SK-N-SH (cell line): ENCODE measurements at regions not wholly inside any gene's neighbourhood (a gene's known extent, or its start where the extent isn't known, plus 50 kb on each side); places are given as distances from the start of the nearest gene placed in this dataset.

Source experiments
- CTCF ChIA-PET: fragments of 300-600, 350-600 bp; formaldehyde crosslinking; extraction: SDS; loops from one replicate; lab custom pipeline; 2021; lab: Yijun Ruan, JAX
- POLR2A ChIA-PET: fragments of 350-600 bp; sonication (Branson Sonifier 250); formaldehyde crosslinking; extraction: SDS; loops from one replicate; lab custom pipeline; 2020; ENCODE audit warnings: antibody characterized with exemption, inconsistent platforms; lab: Yijun Ruan, JAX
- DNase-seq: peaks from one replicate; pipeline ENCODE4 v3.0.0; 2012
- H2AFZ ChIP-seq: fragments of 200-600 bp; sonication (generic); 2 replicates; pipeline ENCODE4 v1.8.1; 2016; ENCODE audit warnings: antibody characterized with exemption, mild to moderate bottlenecking, low read depth
- H3F3A ChIP-seq: fragments of 200-600 bp; sonication (generic); replicated peaks from 2 replicates; pipeline ENCODE3; 2016; ENCODE audit warnings: antibody characterized with exemption, mild to moderate bottlenecking; ENCODE audit not compliant: insufficient read depth
- H3K27ac ChIP-seq, 2 experiments: fragments of 200-500 bp in 1 of 2; fragments of 200-600 bp in 1 of 2; sonication (Bioruptor generic) in 1 of 2; sonication (generic), shearing (Covaris generic) in 1 of 2; 2 replicates each; pipeline versions ENCODE4 v1.5.1 to v1.6.1; 2014 to 2016; ENCODE audit warnings: low read depth in 2 of 2, inconsistent platforms in 1 of 2, low read length in 1 of 2, mild to moderate bottlenecking in 1 of 2, mixed read lengths in 1 of 2
- H3K27me3 ChIP-seq: fragments of 200-600 bp; sonication (generic), shearing (Covaris generic); 2 replicates; pipeline ENCODE4 v1.6.1; 2016; ENCODE audit warnings: mixed run types; ENCODE audit not compliant: insufficient read depth
- H3K36me3 ChIP-seq, 2 experiments: fragments of 200-500 bp in 1 of 2; fragments of 200-600 bp in 1 of 2; sonication (Bioruptor generic) in 1 of 2; sonication (generic) in 1 of 2; replicated peaks in 1 of 2; 2 replicates each; pipeline versions ENCODE3 to v1.5.1; 2014 to 2016; ENCODE audit warnings: low read length in 1 of 2, mild to moderate bottlenecking in 1 of 2; ENCODE audit not compliant: insufficient read depth in 2 of 2, control insufficient read depth in 1 of 2
- H3K4me1 ChIP-seq, 2 experiments: fragments of 200-500 bp in 1 of 2; fragments of 200-600 bp in 1 of 2; sonication (Bioruptor generic) in 1 of 2; sonication (generic), shearing (Covaris generic) in 1 of 2; 2 replicates each; pipeline versions ENCODE4 v1.5.1 to v1.6.1; 2014 to 2016; ENCODE audit warnings: low read depth in 1 of 2, low read length in 1 of 2, mixed run types in 1 of 2; ENCODE audit not compliant: insufficient read depth in 2 of 2, control insufficient read depth in 1 of 2
- H3K4me2 ChIP-seq: fragments of 200-600 bp; sonication (generic), shearing (Covaris generic); 2 replicates; pipeline ENCODE4 v1.6.1; 2017; ENCODE audit warnings: mixed run types
- H3K4me3 ChIP-seq, 2 experiments: fragments of 200-500 bp in 1 of 2; fragments of 200-600 bp in 1 of 2; sonication (Bioruptor generic) in 1 of 2; sonication (generic), shearing (Covaris generic) in 1 of 2; 2 replicates each; pipeline versions ENCODE4 v1.5.1 to v1.8.1; 2014 to 2016; ENCODE audit warnings: low read depth in 2 of 2, inconsistent platforms in 1 of 2, low read length in 1 of 2, mild to moderate bottlenecking in 1 of 2, mixed read lengths in 1 of 2, moderate library complexity in 1 of 2
- H3K79me2 ChIP-seq: fragments of 200-600 bp; sonication (generic); 2 replicates; pipeline ENCODE4 v1.8.1; 2017; ENCODE audit warnings: mild to moderate bottlenecking; ENCODE audit not compliant: insufficient read depth
- H3K9ac ChIP-seq: fragments of 200-600 bp; sonication (generic); 2 replicates; pipeline ENCODE4 v1.6.1; 2017; ENCODE audit warnings: mixed run types
- H3K9me2 ChIP-seq: fragments of 200-600 bp; sonication (generic); 2 replicates; pipeline ENCODE4 v1.6.1; 2017; ENCODE audit warnings: mixed run types
- H3K9me3 ChIP-seq: fragments of 200-600 bp; sonication (generic); 2 replicates; pipeline ENCODE4 v1.6.1; 2017; ENCODE audit warnings: mixed run types, mild to moderate bottlenecking, moderate library complexity
- H4K20me1 ChIP-seq: fragments of 200-600 bp; sonication (generic); 2 replicates; pipeline ENCODE4 v1.6.1; 2017; ENCODE audit warnings: mild to moderate bottlenecking, mixed run types; ENCODE audit not compliant: insufficient read depth
- CHD2 ChIP-seq: fragments of 150-350 bp; IDR thresholded peaks from 2 replicates; pipeline ENCODE4 v1.6.1; 2018; ENCODE audit warnings: low read length; ENCODE audit not compliant: partially characterized antibody
- CTCF ChIP-seq: fragments of 200-600 bp; sonication (generic); IDR thresholded peaks from 2 replicates; pipeline ENCODE4 v1.6.1; 2017; ENCODE audit warnings: antibody characterized with exemption, mild to moderate bottlenecking, moderate library complexity
- EP300 ChIP-seq, 2 experiments: IDR thresholded peaks; 2 replicates each; pipeline versions ENCODE4 v1.4.0 to v1.6.1; 2012; ENCODE audit warnings: borderline replicate concordance in 1 of 2, low read depth in 1 of 2, low read length in 1 of 2
- EZH2phosphoT487 ChIP-seq: fragments of 200-600 bp; sonication (generic); IDR thresholded peaks from 2 replicates; pipeline ENCODE4 v1.6.1; 2017; ENCODE audit warnings: low read depth, mixed run types, mild to moderate bottlenecking, antibody characterized with exemption, moderate library complexity, borderline replicate concordance
- FOXJ3 ChIP-seq: sonication (generic); formaldehyde crosslinking; IDR thresholded peaks from 2 replicates; pipeline ENCODE4 v1.5.1; 2020; ENCODE audit warnings: mild to moderate bottlenecking, missing genetic modification reagents
- GABPA ChIP-seq: IDR thresholded peaks from 2 replicates; pipeline ENCODE4 v1.4.0; 2012; ENCODE audit warnings: low read depth, mild to moderate bottlenecking
- GATA2 ChIP-seq: sonication (generic); formaldehyde crosslinking; IDR thresholded peaks from 2 replicates; pipeline ENCODE4 v1.5.0; 2020; ENCODE audit warnings: mild to moderate bottlenecking, missing genetic modification reagents
- IRF3 ChIP-seq: fragments of 150-350 bp; IDR thresholded peaks from 2 replicates; pipeline ENCODE4 v1.6.1; 2016; ENCODE audit warnings: mild to moderate bottlenecking, low read depth, low read length
- JUND ChIP-seq: IDR thresholded peaks from 2 replicates; pipeline ENCODE4 v1.4.0; 2012
- MAX ChIP-seq: IDR thresholded peaks from 2 replicates; pipeline ENCODE4 v1.4.0; 2012; ENCODE audit warnings: low read depth
- MXI1 ChIP-seq: IDR thresholded peaks from 2 replicates; pipeline ENCODE4 v1.6.1; 2012; ENCODE audit warnings: mild to moderate bottlenecking, low read depth, low read length, improper control_type of control experiment
- NFIC ChIP-seq: IDR thresholded peaks from 2 replicates; pipeline ENCODE4 v1.4.0; 2012; ENCODE audit warnings: borderline replicate concordance
- NRF1 ChIP-seq: IDR thresholded peaks from 2 replicates; pipeline ENCODE4 v1.6.1; 2012; ENCODE audit warnings: low read depth, mild to moderate bottlenecking, low read length
- RAD21 ChIP-seq: IDR thresholded peaks from 2 replicates; pipeline ENCODE4 v1.6.1; 2012; ENCODE audit warnings: mild to moderate bottlenecking, low read length
- RCOR1 ChIP-seq: fragments of 150-350 bp; IDR thresholded peaks from 2 replicates; pipeline ENCODE4 v1.6.1; 2017; ENCODE audit warnings: antibody characterized with exemption, low read length
- REST ChIP-seq: IDR thresholded peaks from 2 replicates; pipeline ENCODE4 v1.6.1; 2012; ENCODE audit warnings: mild to moderate bottlenecking, low read depth, low read length, moderate library complexity
- RXRA ChIP-seq: IDR thresholded peaks from 2 replicates; pipeline ENCODE4 v1.4.0; 2012; ENCODE audit warnings: low read depth, mild to moderate bottlenecking, borderline replicate concordance
- SMC3 ChIP-seq: IDR thresholded peaks from 2 replicates; pipeline ENCODE4 v1.6.1; 2012; ENCODE audit warnings: low read depth, low read length, improper control_type of control experiment
- TCF12 ChIP-seq: IDR thresholded peaks from 2 replicates; pipeline ENCODE4 v1.4.0; 2012
- TEAD4 ChIP-seq: IDR thresholded peaks from 2 replicates; pipeline ENCODE4 v1.4.0; 2012; ENCODE audit warnings: mild to moderate bottlenecking, borderline replicate concordance; ENCODE audit not compliant: insufficient read depth
- USF2 ChIP-seq: fragments of 150-350 bp; IDR thresholded peaks from 2 replicates; pipeline ENCODE4 v1.6.1; 2017; ENCODE audit warnings: antibody characterized with exemption, low read length, low read depth, borderline replicate concordance
- YY1 ChIP-seq: IDR thresholded peaks from 2 replicates; pipeline ENCODE4 v1.4.0; 2012; ENCODE audit warnings: low read depth, mild to moderate bottlenecking
- ZBTB33 ChIP-seq: IDR thresholded peaks from 2 replicates; pipeline ENCODE4 v1.4.0; 2012; ENCODE audit warnings: low read depth, borderline replicate concordance
- whole genome bisulfite sequencing: methylation state at CpG from one replicate; pipeline ENCODE4 v1.1.6; 2017; ENCODE audit warnings: low lambda C conversion rate; 5-methylcytosine and 5-hydroxymethylcytosine counted together

- Histone ChIP-seq H3K4me2 (no peak overlapping the region), H3K9ac (no peak overlapping the region), H3K4me3 (no peak overlapping the region; a peak in 1 of 4 replicates), H3K36me3 (no peaks in the 10 kb centered on the region), H3K27me3 (no peaks in the 10 kb centered on the region), H3K9me3 (no peaks in the 10 kb centered on the region), H3K4me1 (no peaks in the 10 kb centered on the region; a peak in 1 of 4 replicates), H3K9me2 (no peaks in the 10 kb centered on the region), H4K20me1 (no peaks in the 10 kb centered on the region), H2AFZ (no peak overlapping the region), H3K27ac (no peak overlapping the region), H3F3A (no peaks in the 10 kb centered on the region), H3K79me2 (no peaks in the 10 kb centered on the region)
- peak; percentile 99 for TF ChIP-seq CTCF
- TF ChIP-seq YY1 = no peak
- no peak for TF ChIP-seq IRF3
- peak; percentile 88 for TF ChIP-seq RAD21
- TF ChIP-seq RCOR1 = no peak
- TF ChIP-seq ZBTB33 = no peak
- no peak for TF ChIP-seq RXRA
- no peak for TF ChIP-seq JUND
- no peak for TF ChIP-seq EP300 (IDR thresholded peaks at IDR 0.05; ENCODE audit: borderline replicate concordance in 1 of 2, low read depth in 1 of 2, low read length in 1 of 2)
- TF ChIP-seq REST = no peak
- 0 out of 2 replicates have a peak, but pooled peaks have one; percentile 50 for TF ChIP-seq GATA2 (CRISPR knock-in tag)
- TF ChIP-seq MXI1 = no peak
- no peak for TF ChIP-seq CHD2
- TF ChIP-seq NRF1 = no peak
- TF ChIP-seq GABPA = no peak
- TF ChIP-seq NFIC = no peak
- TF ChIP-seq FOXJ3 (CRISPR knock-in tag) = no peak
- TF ChIP-seq SMC3 = peak; percentile 64
- no peak for TF ChIP-seq TCF12
- TF ChIP-seq EZH2phosphoT487 = no peak
- no peak for TF ChIP-seq USF2
- TF ChIP-seq TEAD4 = no peak
- TF ChIP-seq MAX = no peak
- POLR2A ChIA-PET = no interaction called here
- WGBS = 33% methylated on average over 4 of the region's 4 CpGs
- CTCF ChIA-PET = interaction anchor here (0.6 to 1.6 kb wide), 23 partner anchors 9 to 1698 kb away, joined by 3 to 12 read pairs (median 3); no protein-coding TSS in a partner anchor
- DNase-seq = peak; percentile 42
Measured at GRCh38 chr1:79497193-79497773, 490.8 kb upstream of the ADGRL4 start.
